ENCODE measurements at regions not wholly inside any gene's neighbourhood (a gene's known extent, or its start where the extent isn't known, plus 50 kb on each side); places are given as distances from the start of the nearest gene placed in this dataset.
"Not testable (repeated sequence)": the region's sequence is repeated elsewhere in the genome, so short reads cannot be mapped to it uniquely, and the experiment has no call there.

DNA sequence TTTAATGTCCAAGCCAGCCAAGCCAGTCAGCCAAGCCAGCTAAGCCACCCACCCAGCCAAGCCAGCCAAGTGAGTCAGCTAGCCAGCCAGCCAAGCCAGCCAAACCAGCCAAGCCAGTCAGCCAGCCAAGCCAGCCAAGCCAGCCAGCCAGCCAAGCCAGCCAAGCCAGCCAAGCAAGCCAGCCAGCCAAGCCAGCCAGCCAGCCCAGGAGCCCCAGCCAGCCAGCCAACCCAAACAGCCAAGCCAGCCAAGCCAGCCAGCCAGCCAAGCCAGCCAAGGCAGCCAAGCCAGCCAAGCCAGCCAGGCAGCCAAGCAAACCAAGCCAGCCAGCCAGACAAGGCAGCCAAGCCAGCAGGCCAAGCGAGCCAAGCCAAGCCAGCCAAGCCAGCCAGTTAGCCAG is 352.1 kb upstream of the PLGLB2 start:
- not testable (repeated sequence) for TF ChIP-seq MYNN (tag by site-specific recombination; IDR thresholded peaks at IDR 0.05; ENCODE audit: borderline replicate concordance); ZNF701 (tag by site-specific recombination; IDR thresholded peaks at IDR 0.05); ZNF274 (IDR thresholded peaks at IDR 0.05; ENCODE audit: low read length); ZNF274 (tag by site-specific recombination; IDR thresholded peaks at IDR 0.05; ENCODE audit: borderline replicate concordance); YY1 (tag by site-specific recombination; IDR thresholded peaks at IDR 0.05); ZNF24 (tag by site-specific recombination; IDR thresholded peaks at IDR 0.05); REPIN1 (tag by site-specific recombination; IDR thresholded peaks at IDR 0.05; ENCODE audit: low read depth); ZBTB21 (tag by site-specific recombination; IDR thresholded peaks at IDR 0.05); ZNF394 (tag by site-specific recombination; IDR thresholded peaks at IDR 0.05; ENCODE audit: borderline replicate concordance); WT1 (tag by site-specific recombination; IDR thresholded peaks at IDR 0.05); ZNF350 (tag by site-specific recombination; IDR thresholded peaks at IDR 0.05); TCF7L2 (IDR thresholded peaks at IDR 0.05; ENCODE audit: borderline replicate concordance, low read depth, low read length)
- TF ChIP-seq, protein P1, sequence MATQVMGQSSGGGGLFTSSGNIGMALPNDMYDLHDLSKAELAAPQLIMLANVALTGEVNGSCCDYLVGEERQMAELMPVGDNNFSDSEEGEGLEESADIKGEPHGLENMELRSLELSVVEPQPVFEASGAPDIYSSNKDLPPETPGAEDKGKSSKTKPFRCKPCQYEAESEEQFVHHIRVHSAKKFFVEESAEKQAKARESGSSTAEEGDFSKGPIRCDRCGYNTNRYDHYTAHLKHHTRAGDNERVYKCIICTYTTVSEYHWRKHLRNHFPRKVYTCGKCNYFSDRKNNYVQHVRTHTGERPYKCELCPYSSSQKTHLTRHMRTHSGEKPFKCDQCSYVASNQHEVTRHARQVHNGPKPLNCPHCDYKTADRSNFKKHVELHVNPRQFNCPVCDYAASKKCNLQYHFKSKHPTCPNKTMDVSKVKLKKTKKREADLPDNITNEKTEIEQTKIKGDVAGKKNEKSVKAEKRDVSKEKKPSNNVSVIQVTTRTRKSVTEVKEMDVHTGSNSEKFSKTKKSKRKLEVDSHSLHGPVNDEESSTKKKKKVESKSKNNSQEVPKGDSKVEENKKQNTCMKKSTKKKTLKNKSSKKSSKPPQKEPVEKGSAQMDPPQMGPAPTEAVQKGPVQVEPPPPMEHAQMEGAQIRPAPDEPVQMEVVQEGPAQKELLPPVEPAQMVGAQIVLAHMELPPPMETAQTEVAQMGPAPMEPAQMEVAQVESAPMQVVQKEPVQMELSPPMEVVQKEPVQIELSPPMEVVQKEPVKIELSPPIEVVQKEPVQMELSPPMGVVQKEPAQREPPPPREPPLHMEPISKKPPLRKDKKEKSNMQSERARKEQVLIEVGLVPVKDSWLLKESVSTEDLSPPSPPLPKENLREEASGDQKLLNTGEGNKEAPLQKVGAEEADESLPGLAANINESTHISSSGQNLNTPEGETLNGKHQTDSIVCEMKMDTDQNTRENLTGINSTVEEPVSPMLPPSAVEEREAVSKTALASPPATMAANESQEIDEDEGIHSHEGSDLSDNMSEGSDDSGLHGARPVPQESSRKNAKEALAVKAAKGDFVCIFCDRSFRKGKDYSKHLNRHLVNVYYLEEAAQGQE (tag by site-specific recombination; IDR thresholded peaks at IDR 0.05): not testable (repeated sequence)
- TF ChIP-seq, protein P2, sequence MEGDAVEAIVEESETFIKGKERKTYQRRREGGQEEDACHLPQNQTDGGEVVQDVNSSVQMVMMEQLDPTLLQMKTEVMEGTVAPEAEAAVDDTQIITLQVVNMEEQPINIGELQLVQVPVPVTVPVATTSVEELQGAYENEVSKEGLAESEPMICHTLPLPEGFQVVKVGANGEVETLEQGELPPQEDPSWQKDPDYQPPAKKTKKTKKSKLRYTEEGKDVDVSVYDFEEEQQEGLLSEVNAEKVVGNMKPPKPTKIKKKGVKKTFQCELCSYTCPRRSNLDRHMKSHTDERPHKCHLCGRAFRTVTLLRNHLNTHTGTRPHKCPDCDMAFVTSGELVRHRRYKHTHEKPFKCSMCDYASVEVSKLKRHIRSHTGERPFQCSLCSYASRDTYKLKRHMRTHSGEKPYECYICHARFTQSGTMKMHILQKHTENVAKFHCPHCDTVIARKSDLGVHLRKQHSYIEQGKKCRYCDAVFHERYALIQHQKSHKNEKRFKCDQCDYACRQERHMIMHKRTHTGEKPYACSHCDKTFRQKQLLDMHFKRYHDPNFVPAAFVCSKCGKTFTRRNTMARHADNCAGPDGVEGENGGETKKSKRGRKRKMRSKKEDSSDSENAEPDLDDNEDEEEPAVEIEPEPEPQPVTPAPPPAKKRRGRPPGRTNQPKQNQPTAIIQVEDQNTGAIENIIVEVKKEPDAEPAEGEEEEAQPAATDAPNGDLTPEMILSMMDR (tag by site-specific recombination; IDR thresholded peaks at IDR 0.05): not testable (repeated sequence)
- TF ChIP-seq, protein P3, sequence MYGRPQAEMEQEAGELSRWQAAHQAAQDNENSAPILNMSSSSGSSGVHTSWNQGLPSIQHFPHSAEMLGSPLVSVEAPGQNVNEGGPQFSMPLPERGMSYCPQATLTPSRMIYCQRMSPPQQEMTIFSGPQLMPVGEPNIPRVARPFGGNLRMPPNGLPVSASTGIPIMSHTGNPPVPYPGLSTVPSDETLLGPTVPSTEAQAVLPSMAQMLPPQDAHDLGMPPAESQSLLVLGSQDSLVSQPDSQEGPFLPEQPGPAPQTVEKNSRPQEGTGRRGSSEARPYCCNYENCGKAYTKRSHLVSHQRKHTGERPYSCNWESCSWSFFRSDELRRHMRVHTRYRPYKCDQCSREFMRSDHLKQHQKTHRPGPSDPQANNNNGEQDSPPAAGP (tag by site-specific recombination; IDR thresholded peaks at IDR 0.05): not testable (repeated sequence)
